ENCODE measurements at regions not wholly inside any gene's neighbourhood (a gene's known extent, or its start where the extent isn't known, plus 50 kb on each side); places are given as distances from the start of the nearest gene placed in this dataset.
A peak's percentile ranks its signal among the peaks of the same experiment; 100 is the strongest.

DNA sequence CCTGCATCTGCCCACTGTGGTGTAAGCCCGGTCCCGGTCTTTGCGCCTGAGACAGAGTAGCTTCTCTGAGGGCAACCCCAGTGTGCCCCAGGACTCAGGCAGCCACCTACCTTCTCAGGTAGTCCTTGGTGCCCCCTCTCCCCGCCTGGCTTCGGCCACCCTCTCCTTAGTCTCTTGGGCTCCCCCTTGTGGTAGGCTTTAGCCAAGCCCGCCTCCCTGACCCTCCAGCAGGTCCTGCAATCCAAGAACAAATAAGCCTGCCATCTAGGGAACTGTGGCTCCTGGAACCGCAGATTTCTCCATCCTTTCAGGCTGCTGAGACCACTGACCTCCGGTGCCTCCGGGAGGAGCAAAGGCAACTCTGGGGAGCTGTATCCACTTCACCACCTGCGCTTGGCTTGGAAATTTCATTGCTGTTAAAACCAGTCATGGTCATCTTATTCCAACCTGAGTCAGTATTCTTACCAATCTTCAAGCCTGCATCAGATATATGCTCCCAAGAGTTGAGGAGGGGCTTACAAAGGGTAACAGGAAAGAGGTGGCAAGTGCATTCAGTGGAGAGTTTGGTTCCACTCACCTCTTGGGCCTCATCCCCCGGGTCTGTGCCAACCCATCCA is 52.8 kb upstream of the TENM4 start:
- no peak for TF ChIP-seq POLR2A (IDR thresholded peaks at IDR 0.05)
- TF ChIP-seq, protein P1, sequence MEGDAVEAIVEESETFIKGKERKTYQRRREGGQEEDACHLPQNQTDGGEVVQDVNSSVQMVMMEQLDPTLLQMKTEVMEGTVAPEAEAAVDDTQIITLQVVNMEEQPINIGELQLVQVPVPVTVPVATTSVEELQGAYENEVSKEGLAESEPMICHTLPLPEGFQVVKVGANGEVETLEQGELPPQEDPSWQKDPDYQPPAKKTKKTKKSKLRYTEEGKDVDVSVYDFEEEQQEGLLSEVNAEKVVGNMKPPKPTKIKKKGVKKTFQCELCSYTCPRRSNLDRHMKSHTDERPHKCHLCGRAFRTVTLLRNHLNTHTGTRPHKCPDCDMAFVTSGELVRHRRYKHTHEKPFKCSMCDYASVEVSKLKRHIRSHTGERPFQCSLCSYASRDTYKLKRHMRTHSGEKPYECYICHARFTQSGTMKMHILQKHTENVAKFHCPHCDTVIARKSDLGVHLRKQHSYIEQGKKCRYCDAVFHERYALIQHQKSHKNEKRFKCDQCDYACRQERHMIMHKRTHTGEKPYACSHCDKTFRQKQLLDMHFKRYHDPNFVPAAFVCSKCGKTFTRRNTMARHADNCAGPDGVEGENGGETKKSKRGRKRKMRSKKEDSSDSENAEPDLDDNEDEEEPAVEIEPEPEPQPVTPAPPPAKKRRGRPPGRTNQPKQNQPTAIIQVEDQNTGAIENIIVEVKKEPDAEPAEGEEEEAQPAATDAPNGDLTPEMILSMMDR (IDR thresholded peaks at IDR 0.05) = peak; percentile 82 to 86 (median 84)

Measured in adrenal gland (tissue), 5 donors.